Left lung (tissue), 4 donors: ENCODE measurements at regions not wholly inside any gene's neighbourhood (a gene's known extent, or its start where the extent isn't known, plus 50 kb on each side); places are given as distances from the start of the nearest gene placed in this dataset.
A peak's percentile ranks its signal among the peaks of the same experiment; 100 is the strongest.
"Not testable (repeated sequence)": the region's sequence is repeated elsewhere in the genome, so short reads cannot be mapped to it uniquely, and the experiment has no call there.

ENCODE experiments used
- ATAC-seq: fragments of 200-7000 bp; cut with Tn5 transposase; one replicate; pipeline ENCODE4 v1.9.1; 2020; ENCODE audit warnings: moderate library complexity
- DNase-seq, 4 donors: peaks; one replicate each; pipeline ENCODE4 v3.0.0-alpha.2; 2013 to 2020
- H3K27ac ChIP-seq, 2 donors: fragments of 200-600 bp; sonication (generic) in 1 of 2; one replicate each; pipeline versions ENCODE4 v1.5.0 to v1.8.0; 2020 to 2021
- H3K27me3 ChIP-seq, 2 donors: fragments of 200-600 bp; sonication (generic) in 1 of 2; one replicate each; pipeline versions ENCODE4 v1.5.0 to v1.8.0; 2020 to 2021
- H3K36me3 ChIP-seq, 2 donors: fragments of 200-600 bp; sonication (generic) in 1 of 2; one replicate each; pipeline versions ENCODE4 v1.5.0 to v1.8.0; 2020 to 2021
- H3K4me1 ChIP-seq, 2 donors: fragments of 200-600 bp; one replicate each; pipeline ENCODE4 v1.8.0; 2021
- H3K4me3 ChIP-seq, 2 donors: fragments of 200-600 bp; sonication (generic) in 1 of 2; one replicate each; pipeline versions ENCODE4 v1.5.0 to v1.8.0; 2020 to 2021; ENCODE audit warnings: mild to moderate bottlenecking in 1 of 2
- H3K9me3 ChIP-seq, 2 donors: fragments of 200-600 bp; sonication (generic) in 1 of 2; one replicate each; pipeline versions ENCODE4 v1.5.0 to v1.8.0; 2020 to 2021
- CTCF ChIP-seq, 2 donors: fragments of 200-600 bp; sonication (generic) in 1 of 2; IDR thresholded peaks; one replicate each; pipeline versions ENCODE4 v1.5.0 to v1.8.0; 2021; ENCODE audit warnings: antibody characterized with exemption in 2 of 2
- intact Hi-C, 2 donors: fragments of 100-400 bp; cut with DNase I; formaldehyde crosslinking; loops; one replicate each; pipeline versions ENCODE4 v1.11.2 to v1.14.2; 2022
- donor health status: DM: no; HTN: yes; CAD: no.
- donor health status: DM: no; HTN: no; CAD: no.

GRCh38 chr6:27049863-27050781 lies 197.4 kb upstream of the PRSS16 start:
- peak; percentile 20 to 80 (median 51) for DNase-seq
- H3K4me3 ChIP-seq = no peak overlapping the region
- H3K36me3 ChIP-seq = no peaks in the 10 kb centered on the region
- peaks cover 0 to 5% of the 10 kb centered on the region in 2 donors for H3K9me3 ChIP-seq
- ATAC-seq = peak; percentile 84
- peaks cover 0 to 5% of the 10 kb centered on the region in 2 donors for H3K27me3 ChIP-seq
- intact Hi-C loops = no loop called here
- no peaks in the 10 kb centered on the region for H3K4me1 ChIP-seq
- TF ChIP-seq CTCF (IDR thresholded peaks at IDR 0.05) = no peak
- no peak overlapping the region for H3K27ac ChIP-seq

GRCh38 chr6:27052082-27052730 lies 195.3 kb upstream of the PRSS16 start:
- H3K36me3 ChIP-seq, H3K9me3 ChIP-seq, H3K27ac ChIP-seq, ATAC-seq, intact Hi-C loops, H3K27me3 ChIP-seq, DNase-seq, H3K4me3 ChIP-seq, H3K4me1 ChIP-seq: not testable (repeated sequence)

- no peak for DNase-seq
- H3K9me3 ChIP-seq = no peaks in the 10 kb centered on the region
- no peaks in the 10 kb centered on the region for H3K4me1 ChIP-seq
- no peak for TF ChIP-seq CTCF (IDR thresholded peaks at IDR 0.05)
- H3K36me3 ChIP-seq = no peaks in the 10 kb centered on the region
- H3K4me3 ChIP-seq = no peak overlapping the region
- H3K27ac ChIP-seq = no peak overlapping the region
- ATAC-seq = no peak
- peaks cover 0 to 5% of the 10 kb centered on the region in 2 donors for H3K27me3 ChIP-seq
- intact Hi-C loops = no loop called here
These were observed 194.8 kb upstream of the PRSS16 start for GRCh38 chr6:27052731-27053082.

- Histone ChIP-seq H3K4me1 (no peaks in the 10 kb centered on the region), H3K4me3 (no peak overlapping the region), H3K36me3 (no peaks in the 10 kb centered on the region), H3K27ac (no peak overlapping the region), H3K9me3 (no peaks in the 10 kb centered on the region), H3K27me3 (peaks cover 0 to 5% of the 10 kb centered on the region in 2 donors)
- intact Hi-C loops = no loop called here
- TF ChIP-seq CTCF (IDR thresholded peaks at IDR 0.05) = no peak
- ATAC-seq (no peak), DNase-seq (no peak)
These were observed 193.8 kb upstream of the PRSS16 start for GRCh38 chr6:27053738-27054137.

- Histone ChIP-seq H3K27ac (no peak overlapping the region), H3K9me3 (no peaks in the 10 kb centered on the region), H3K4me1 (no peaks in the 10 kb centered on the region), H3K4me3 (no peak overlapping the region), H3K27me3 (no peaks in the 10 kb centered on the region), H3K36me3 (no peaks in the 10 kb centered on the region)
- TF ChIP-seq CTCF (IDR thresholded peaks at IDR 0.05) = no peak
- no peak for DNase-seq
- ATAC-seq = no peak
- intact Hi-C loops = no loop called here
These were observed 190.9 kb upstream of the PRSS16 start for GRCh38 chr6:27056615-27057014.
